WI38 (cell line): ENCODE measurements at regions not wholly inside any gene's neighbourhood (a gene's known extent, or its start where the extent isn't known, plus 50 kb on each side); places are given as distances from the start of the nearest gene placed in this dataset.

ENCODE experiments used
- H3K4me3 ChIP-seq: 2 replicates; pipeline ENCODE4 v1.5.1; 2011; ENCODE audit warnings: low read depth, mild to moderate bottlenecking, control low read depth, low read length
- CTCF ChIP-seq: IDR thresholded peaks from 2 replicates; pipeline ENCODE4 v1.5.1; 2012; ENCODE audit warnings: low read depth, mild to moderate bottlenecking, control low read depth, low read length

GRCh38 chr4:1500966-1501753, 94.9 kb upstream of the NKX1-1 start:
- no peak overlapping the region for H3K4me3 ChIP-seq
- TF ChIP-seq CTCF, result no peak

GRCh38 chr4:1500231-1500965, 94.2 kb upstream of the NKX1-1 start:
- no peak for TF ChIP-seq CTCF

GRCh38 chr4:1499465-1499864, 93.2 kb upstream of the NKX1-1 start:
- no peak for TF ChIP-seq CTCF

More at GRCh38 chr4:1500231-1500965, 94.2 kb upstream of the NKX1-1 start:
- no peak overlapping the region for H3K4me3 ChIP-seq

GRCh38 chr4:1497189-1497801, 91.1 kb upstream of the NKX1-1 start:
- no peak overlapping the region for H3K4me3 ChIP-seq
- TF ChIP-seq CTCF, result no peak

More at GRCh38 chr4:1499465-1499864, 93.2 kb upstream of the NKX1-1 start:
- H3K4me3 ChIP-seq, result no peak overlapping the region

- no peak overlapping the region for H3K4me3 ChIP-seq
- no peak for TF ChIP-seq CTCF
Measured at GRCh38 chr4:1496116-1496642, 89.9 kb upstream of the NKX1-1 start.

- H3K4me3 ChIP-seq, result no peak overlapping the region
- TF ChIP-seq CTCF, result no peak
Measured at GRCh38 chr4:1495416-1496115, 89.3 kb upstream of the NKX1-1 start.
